ENCODE measurements at regions not wholly inside any gene's neighbourhood (a gene's known extent, or its start where the extent isn't known, plus 50 kb on each side); places are given as distances from the start of the nearest gene placed in this dataset.

DNA sequence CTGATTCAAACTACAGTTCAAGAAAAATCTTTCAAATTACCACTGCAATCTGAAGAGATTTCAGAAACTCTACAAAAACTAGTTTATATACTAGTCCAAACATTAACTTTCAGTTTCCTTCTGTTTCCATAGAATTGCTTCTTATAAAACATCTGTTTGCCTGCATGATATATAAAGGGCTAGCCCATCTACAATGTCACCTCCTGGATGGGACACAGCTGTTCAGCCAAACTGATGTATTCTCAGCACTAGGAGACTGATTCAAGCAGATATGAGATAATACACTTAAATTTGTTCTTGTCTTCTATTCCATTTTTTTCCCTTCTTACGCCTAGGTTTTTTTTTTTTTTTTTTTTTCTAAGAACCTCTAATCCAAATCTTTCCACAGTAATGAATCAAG lies 1569.7 kb upstream of the IGFBP7 start:
- no peak for DNase-seq

DNA sequence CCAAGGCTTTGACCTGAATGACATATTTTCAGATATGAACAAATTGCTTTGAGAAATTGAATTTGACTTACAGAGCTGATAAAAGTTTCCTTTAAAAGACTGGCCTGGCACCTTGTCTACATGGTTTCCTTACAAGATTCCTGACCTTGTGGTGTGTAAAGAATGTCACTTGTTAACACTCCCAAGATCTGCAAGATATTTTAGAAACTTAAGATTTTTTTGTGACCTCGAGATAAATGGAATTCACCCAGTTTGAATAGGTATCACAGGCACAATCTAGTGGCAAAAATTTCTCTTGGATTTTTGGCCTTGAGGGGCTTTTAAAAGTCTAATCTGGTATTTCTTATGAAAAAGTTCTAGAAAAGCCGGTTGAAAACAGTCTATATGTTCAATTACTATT lies 1568.9 kb upstream of the IGFBP7 start:
- no peak for DNase-seq

DNA sequence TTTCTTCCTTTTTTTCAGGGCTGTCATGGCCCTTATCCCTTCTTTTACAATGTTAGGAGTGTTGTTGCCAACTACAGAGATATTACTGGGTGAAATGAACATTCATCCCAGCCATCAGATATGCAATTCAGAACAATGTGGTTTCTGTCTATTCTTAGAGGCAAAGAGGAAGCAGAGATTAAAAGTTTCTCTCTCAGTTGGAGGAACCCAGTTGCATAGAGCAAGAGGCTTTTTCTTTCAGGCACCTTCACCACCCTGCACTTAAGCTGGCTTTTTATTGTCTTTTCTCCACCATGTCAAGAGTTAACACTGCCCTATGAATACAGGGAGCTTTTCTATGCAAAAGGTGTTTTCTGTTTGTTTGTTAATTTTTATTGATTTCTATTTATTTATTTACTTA lies 1559.6 kb upstream of the IGFBP7 start:
- DNase-seq = peak; percentile 60

DNA sequence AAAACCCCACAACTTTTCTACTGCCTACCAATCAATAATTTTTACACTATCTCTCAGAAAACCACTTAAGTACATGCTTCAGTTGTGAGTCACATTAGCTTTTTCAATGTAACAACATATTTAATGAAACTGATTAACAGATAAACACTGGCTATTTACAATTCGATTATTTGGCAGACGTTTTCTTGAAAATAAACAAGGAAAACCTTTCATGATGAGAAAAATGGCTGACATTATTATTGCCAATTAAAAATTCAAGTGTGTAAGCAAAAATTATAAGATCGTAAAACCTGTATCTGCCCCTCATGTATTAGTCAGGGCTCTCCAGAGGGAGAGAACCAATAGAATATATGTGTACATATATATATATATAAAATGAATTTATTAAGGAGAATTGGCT lies 1555.5 kb upstream of the IGFBP7 start:
- no peak for DNase-seq

DNA sequence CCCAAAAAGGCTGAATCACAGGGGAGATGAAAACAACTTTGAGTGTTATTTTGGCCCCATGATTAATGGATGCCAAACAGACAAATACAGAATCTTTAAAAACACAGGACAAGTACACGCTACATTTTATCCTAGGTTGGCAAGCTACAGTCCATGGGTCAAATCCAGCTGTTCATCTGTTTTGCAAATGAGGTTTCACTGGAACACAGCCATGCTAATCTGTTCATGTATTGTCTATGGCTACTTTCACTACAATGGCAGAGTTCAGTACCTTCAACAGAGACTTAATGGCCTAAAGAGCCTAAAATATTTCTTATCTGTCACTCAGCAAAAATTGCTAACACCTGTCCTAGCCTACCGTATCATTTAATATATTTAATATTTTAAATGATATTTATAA lies 1548.5 kb upstream of the IGFBP7 start:
- DNase-seq = no peak

DNA sequence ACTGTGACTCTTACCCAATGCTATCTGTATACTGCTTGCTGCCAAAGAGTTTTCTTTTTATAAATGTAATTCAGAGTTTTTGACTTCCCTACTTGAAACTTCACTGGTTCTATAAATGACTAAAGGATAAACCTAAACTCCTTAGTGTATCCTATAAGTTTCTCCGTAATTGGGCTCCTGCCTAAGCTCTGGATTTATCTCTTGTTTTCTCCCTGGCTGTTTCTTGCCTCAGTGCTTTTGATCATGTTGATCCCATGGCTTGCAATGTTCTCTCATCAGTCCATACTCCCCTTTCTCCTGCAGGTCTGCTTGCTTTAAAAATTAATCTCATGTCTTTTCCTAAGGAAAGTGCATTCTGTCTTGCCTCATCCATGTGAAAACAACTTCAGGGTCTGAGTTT lies 1543.1 kb upstream of the IGFBP7 start:
- DNase-seq = no peak

DNA sequence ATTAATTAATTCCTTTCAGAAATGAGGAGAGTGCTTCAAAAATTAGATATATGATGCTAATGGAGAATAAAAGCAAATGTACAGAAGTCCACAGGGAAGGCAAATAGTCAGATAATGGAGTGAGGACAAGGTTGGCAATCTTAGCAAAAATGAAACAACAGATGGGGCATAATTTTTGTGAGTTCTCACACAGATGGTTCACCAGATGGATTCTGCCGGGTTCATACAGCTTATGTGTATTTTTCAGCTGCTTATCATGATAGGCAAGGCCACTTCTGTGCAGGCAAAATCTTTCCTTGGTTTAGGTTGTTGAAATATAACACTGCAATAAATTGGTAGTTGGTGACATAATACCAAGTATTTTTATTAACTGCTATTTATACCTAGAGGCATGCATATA lies 1539.0 kb upstream of the IGFBP7 start:
- DNase-seq = no peak

DNA sequence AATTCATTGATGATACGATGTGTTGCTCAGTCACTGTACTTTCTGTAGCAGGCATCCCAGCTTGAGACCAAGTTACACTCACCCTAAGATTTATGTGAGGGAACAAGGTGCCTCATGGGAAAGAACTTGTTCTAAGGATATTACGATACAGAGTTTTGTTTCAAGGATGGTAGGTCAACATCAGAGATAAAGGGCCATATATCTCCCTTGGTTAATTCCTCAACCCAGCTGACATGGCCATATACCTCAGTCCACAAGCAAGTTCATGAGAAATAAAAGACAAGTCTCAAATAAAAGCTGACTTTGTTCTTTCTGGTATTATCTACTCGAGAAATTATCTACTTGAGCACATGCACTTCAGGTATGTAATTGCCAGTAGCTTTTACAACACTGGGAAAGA lies 1535.9 kb upstream of the IGFBP7 start:
- no peak for DNase-seq

DNA sequence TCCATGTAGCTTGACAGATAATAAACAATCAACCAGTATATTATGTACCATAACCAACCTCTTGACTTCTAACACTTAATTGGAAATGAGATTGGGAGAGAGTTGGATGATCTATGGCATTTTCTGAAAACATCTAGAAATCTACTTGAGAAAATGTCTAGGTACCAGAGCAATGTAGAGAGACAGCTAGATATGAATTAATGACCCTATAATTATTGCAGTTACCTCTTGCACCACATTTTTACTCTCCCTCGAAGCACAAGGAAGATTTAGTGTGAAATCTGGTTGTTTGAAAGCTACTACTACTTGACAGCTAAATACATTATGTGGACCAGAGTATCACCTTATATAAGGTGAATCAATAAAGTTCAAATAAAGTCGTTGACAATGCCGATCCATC lies 1534.4 kb upstream of the IGFBP7 start:
- no peak for DNase-seq

DNA sequence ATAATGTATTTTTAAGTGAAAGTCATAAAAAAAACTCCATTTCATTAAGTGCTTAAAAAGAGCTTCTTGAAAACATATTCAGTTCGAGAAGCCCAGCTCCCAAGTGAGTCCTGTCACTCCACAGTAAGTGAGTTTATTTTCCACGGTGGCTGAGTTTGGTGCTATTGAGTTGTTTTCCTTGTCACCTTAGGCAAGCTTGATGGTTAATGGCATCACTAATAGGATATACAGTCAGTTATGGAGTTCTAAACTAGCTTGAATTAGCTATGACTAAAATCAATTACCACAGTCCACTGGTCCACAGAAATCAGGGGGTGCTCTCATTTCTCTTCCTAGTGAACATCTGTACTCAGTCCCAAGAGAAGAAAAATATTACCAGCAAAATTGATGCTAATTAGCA lies 1526.2 kb upstream of the IGFBP7 start:
- DNase-seq = no peak

DNA sequence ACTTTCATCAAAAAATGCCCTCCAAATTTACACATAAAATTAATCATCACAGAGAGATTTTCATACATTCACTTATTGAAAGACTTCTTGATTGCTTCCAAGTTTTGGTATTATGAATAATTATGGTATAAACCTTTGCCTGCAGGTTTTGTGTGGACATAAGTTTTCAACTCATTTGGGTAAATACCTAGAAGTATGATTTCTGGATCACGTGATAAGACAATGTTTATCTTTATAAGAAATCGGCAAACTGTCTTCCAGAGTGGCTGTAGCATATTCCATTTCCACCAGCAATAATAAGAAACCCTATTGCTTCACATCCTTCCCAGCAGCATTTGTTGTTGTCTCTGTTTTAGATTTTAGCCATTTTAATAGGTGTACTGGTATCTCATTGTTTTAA lies 1507.0 kb upstream of the IGFBP7 start:
- DNase-seq = no peak

DNA sequence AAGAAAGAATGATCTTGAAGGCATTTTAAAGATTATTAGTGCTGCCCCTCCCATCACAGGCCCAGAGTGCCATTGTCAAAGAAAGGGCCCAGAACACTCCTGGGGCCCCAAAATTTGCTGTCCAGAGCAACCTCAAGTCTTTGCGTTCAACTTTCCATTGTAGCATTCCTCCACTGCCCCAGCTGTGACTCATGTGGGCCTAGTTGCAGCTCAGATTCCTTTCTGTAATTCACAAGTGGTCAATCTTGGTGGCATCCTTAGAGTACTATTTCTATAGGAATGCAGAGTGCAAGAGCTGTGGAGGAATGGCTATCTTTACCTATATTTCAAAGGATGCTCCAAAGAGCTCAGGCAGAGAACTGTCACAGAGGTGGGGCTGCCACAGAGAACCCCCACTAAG lies 1500.8 kb upstream of the IGFBP7 start:
- DNase-seq = no peak

DNA sequence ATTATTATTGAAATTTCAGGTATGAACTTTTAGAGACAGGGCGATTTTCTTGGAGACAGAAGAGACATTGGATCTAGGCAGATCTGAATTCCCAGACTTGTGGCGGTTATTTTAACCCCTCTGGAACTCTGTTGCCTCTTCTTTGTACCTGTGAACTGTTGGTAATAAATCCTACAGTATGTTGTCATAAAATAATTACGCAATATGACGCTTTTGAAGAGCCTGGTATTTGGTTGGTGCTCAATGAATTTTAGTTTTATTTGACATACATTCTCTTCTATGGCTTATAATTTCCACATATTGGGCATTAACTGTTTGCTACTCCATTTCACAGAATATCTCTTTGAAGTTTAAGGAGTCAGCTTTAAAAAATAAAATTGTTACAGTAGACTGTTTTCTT lies 1496.1 kb upstream of the IGFBP7 start:
- DNase-seq = no peak

DNA sequence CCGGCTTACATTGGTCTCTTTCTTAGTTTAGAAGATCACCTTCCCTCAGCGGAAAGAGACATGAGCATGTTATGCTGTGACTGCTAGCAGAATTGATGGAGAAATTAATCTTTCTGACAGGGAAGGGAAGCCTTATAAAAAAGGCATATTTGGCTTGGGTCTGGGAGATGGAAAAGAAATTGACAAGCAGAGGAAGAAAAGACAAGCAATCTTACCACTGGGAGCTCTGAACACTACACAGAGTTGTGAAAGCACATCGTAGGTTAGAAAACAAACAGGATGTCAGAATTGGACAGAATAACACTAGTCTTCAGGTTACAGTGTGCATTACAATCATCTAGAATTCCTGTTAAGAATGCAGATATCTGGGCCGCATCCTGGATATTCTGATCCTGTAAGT lies 1493.8 kb upstream of the IGFBP7 start:
- no peak for DNase-seq

DNA sequence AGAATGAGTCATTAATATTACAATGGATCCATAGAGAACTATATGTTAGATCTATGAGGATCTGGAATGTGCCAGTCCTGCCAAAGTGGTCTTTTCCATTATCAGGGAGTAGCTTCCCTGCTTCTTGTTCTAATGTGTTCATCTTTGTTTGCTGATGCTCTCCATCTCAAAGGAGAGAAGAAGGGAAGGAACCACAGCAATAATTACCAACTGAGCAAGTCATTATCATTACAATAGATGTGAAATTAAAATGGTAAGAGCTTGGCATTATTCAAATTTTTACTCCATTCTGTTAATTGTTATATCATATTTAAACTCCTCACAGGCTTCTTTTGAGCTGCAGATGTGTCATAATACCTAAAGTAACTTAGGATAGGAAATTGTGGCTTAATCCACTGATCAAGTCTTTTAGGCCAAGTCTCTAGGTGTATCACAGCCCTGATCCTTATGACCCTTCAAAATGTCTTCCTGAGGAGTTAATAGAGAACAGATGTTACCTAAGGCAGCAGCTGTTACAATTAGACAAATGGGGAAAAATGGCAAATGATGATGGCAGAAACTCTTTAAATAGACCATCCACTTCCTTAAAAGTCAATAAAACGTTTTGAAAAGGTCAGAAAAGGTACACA lies 1492.7 kb upstream of the IGFBP7 start:
- DNase-seq = peak; percentile 18

DNA sequence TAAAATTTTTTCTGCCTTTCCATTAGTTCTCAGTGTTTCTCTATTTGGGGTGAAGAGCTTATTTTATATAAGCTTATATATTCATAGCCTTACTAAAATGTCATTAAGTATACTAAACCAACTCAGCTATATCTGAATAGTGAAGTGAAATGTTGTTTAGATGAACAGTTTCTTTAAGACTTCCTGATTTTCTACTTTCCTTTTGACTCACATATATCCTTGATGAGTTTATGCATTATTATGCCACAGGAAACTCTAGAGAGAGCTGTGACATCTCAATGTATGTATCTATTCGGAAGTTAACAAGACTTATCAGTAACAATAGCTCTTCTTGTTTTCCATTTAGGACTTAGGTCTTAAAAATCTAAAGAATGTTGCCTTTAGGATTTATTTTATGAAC lies 1491.8 kb upstream of the IGFBP7 start:
- DNase-seq = peak; percentile 88

DNA sequence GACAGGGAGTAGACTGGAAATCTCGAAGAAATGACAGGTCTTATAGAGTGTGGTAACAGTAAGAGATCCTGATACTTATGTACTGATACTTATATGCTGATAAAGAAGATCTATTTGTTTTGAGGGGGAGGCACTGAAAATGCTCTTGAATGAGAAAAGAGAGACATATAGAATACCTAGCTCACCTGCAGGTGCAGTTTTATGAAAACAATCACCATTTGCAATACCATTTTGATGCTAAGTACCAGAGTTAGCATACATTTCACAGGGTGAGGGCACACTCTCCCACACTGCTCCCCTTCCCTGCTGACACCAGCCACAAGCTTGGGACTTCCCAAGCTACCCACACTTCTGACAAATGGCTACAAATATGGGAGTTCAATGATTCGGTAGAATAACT lies 1490.1 kb upstream of the IGFBP7 start:
- DNase-seq = no peak

DNA sequence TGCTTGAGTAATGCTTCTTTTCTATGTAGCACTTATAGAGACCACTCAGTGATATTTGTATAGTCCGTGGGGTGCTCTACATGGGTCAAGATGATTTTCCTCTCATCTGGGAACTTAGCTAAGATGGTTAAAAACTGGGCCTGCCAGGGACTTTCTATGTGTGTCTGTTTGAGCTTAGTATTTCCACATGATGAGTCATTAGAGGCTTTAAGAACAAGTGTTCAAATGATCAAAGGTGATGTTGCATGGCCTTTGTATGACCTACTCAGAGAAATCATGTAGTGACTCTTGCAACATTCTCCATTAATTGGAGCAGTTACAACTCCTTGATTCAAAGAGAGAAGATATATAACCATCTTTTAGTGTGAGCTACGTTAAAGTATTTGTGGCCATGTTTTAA lies 1480.5 kb upstream of the IGFBP7 start:
- no peak for DNase-seq

DNA sequence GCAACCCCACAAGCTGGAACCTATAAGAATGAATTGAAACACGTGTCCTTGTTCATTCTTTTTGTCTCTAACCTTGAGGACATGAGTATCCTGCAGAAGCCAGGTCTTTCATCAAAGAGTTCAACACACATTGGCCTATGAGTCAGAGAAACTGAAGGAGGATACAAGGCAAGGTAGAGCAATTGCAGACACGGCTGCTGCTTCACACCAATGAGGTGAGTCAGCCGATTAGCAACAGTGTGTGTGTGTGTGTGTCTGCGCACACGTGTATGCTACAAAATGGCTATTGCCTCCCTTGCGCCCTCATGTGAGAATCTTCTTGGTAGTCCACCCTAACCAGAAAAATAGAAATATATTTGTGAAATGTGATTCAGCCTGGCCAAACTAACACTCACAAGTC lies 1477.7 kb upstream of the IGFBP7 start:
- no peak for DNase-seq

DNA sequence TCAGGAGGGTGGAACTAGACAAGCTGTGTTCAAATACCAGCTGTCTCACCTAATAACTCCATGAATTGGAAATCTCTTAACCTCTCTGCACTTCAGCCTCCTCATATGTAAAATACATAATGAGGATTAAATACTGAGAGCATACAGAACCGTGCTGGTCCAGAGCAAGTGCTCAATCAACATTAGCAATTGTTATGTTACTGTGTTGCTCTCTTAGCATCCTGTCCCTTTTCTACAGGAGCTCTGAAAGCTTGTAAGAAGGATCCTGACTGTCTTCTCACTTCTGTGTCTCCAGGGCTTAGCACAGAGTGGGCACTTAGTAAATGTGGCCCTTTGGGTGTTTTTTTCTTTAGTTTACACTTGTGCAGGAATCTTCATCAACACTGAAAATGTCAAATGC lies 1456.1 kb upstream of the IGFBP7 start:
- DNase-seq = no peak

DNA sequence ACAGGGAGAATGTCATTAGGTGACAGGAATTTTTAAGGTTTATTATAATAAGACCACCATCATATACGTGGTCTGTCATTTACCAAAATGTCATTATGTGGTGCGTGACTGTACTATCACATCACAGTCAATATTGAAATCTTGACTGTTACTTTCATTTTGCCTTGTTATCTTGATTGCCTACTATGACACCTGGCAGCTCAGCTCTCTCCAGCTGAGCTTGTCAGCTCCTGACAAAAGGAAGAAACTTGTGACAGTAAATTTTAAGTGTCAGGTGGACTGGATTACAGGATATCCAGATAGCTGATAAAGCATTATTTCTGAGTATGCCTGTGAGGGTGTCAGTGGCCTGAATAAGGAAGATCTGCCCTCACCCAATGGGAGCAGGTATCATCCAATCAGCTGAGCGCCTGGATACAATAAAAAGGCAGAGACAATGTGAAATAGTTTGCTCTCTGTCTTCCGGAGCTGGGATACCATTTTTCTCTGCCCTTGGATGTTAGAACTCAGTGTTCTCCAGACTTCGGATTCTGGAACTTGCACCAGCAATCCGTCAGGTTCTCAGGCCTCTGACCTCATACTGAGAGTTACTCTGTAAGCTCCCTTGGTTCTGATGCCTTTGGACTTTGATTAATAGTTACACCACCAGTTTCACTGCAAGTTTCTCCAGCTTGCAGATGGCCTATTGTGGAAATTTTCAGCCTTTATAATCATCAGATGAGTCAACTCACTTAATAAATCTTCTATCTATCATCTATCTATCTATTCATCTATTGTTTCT lies 1454.7 kb upstream of the IGFBP7 start:
- no peak for DNase-seq

DNA sequence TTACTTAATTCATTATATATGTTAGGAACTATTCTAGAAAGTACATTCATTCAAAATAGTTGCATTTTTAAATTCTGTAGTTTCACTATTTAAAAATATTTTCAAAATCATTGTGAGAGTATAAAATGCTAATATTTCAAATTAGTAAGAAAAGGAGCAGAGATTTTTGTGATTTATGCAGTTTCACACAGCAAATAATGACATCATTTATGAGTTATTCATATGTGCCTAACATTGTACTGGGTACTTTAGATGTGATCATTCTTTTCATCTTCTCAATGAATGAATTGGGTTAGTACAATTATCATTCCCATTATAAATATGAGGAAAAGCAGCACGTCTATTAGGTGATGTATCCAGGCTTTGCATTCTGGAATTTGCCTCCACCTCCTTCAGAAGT lies 1451.0 kb upstream of the IGFBP7 start:
- DNase-seq = no peak

DNA sequence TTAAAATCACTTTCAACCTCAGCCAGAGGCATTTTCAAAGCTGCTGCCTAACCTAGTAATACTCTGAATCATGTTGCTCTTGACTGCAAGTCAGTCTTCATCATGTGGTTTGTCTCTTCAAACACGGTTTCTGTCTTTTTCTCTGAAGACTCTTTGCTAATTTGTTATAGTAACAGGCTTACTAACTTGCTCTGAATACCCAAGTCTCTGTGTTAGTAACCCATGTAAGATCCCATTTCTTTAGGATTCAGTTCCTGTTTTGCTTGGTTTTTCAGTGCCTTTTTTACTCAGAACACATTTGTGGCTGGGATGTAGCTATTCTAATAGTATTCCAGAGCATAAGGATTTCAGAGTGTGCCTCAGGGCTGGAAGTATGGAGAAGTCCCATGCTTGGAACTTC lies 1450.6 kb upstream of the IGFBP7 start:
- DNase-seq = peak; percentile 73

DNA sequence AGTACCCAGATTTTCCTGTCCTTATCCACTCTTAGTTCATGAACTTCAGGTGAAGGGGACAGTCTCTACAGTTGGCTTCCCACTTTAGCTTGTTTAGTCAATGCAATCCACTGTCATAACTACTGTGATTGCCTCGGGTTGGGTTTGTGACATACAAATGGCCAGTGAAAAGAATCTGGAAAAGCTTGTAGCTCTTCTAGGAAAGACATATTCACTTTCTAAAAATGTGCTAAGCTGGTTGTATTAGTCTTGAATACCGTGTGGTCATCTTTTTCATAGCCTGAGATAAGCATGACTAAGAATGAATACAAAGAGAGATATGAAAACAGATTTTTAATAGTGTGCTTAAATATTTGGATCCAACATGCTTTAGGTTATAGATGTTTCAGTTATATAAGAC lies 1443.5 kb upstream of the IGFBP7 start:
- DNase-seq = no peak

DNA sequence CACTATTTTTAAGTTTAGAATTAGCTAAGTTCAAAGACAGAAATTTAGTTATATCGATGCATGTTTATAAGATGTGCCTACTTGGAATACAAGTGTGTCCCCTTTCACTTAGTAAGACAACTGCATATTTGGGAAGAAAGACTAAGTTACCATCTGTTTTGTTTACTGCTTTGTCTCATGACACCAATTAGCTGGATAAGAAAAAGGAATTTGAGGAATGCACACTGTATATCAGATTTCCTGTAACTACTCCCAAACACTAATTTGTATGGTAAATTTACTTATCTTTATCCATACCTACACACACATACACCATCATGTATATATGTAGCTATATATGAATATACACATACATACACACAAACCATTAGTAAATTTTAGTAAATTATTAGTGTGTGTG lies 1442.8 kb upstream of the IGFBP7 start:
- DNase-seq = no peak
